Lower lobe of right lung (tissue), 2 donors: ENCODE measurements at regions not wholly inside any gene's neighbourhood (a gene's known extent, or its start where the extent isn't known, plus 50 kb on each side); places are given as distances from the start of the nearest gene placed in this dataset.

Experiments used
- ATAC-seq, 2 donors: fragments of 200-7000 bp; cut with Tn5 transposase; one replicate each; pipeline ENCODE4 v1.9.1; 2020 to 2022; ENCODE audit warnings: mild to moderate bottlenecking in 2 of 2, moderate library complexity in 2 of 2
- DNase-seq: peaks from one replicate; pipeline ENCODE4 v3.0.0-alpha.2; 2020
- H3K27ac ChIP-seq: fragments of 200-600 bp; one replicate; pipeline ENCODE4 v1.8.0; 2022
- H3K27me3 ChIP-seq: fragments of 200-600 bp; one replicate; pipeline ENCODE4 v1.8.0; 2022; ENCODE audit warnings: low read depth
- H3K36me3 ChIP-seq: fragments of 200-600 bp; one replicate; pipeline ENCODE4 v1.8.0; 2022; ENCODE audit warnings: mild to moderate bottlenecking
- H3K4me1 ChIP-seq: fragments of 200-600 bp; one replicate; pipeline ENCODE4 v1.8.0; 2022
- H3K4me3 ChIP-seq: fragments of 200-600 bp; one replicate; pipeline ENCODE4 v1.8.0; 2022; ENCODE audit warnings: mild to moderate bottlenecking
- H3K9me3 ChIP-seq: fragments of 200-600 bp; one replicate; pipeline ENCODE4 v1.8.0; 2022
- CTCF ChIP-seq: fragments of 200-600 bp; IDR thresholded peaks from one replicate; pipeline ENCODE4 v1.8.0; 2022; ENCODE audit warnings: antibody characterized with exemption, mild to moderate bottlenecking
- intact Hi-C: fragments of 100-400 bp; cut with DNase I; formaldehyde crosslinking; loops from one replicate; pipeline ENCODE4 v1.11.0; 2022
- donor health status: DM: no; HTN: yes; CAD: no; lungs with severe emphysema.

- intact Hi-C loops = no loop called here
- Histone ChIP-seq H3K4me1 (no peaks in the 10 kb centered on the region), H3K27me3 (no peaks in the 10 kb centered on the region), H3K9me3 (no peaks in the 10 kb centered on the region), H3K4me3 (no peak overlapping the region), H3K27ac (no peak overlapping the region), H3K36me3 (no peaks in the 10 kb centered on the region)
- ATAC-seq (no peak), DNase-seq (no peak)
- TF ChIP-seq CTCF = no peak
Observed at GRCh38 chr2:4483050-4483449, 779.7 kb downstream of the DCDC2C start.

GRCh38 chr2:4486971-4487370 lies 783.6 kb downstream of the DCDC2C start:
- H3K36me3 ChIP-seq = no peaks in the 10 kb centered on the region
- no peaks in the 10 kb centered on the region for H3K9me3 ChIP-seq
- no peaks in the 10 kb centered on the region for H3K27me3 ChIP-seq
- H3K4me1 ChIP-seq = no peaks in the 10 kb centered on the region
- no peak overlapping the region for H3K4me3 ChIP-seq
- no peak for ATAC-seq
- no peak overlapping the region for H3K27ac ChIP-seq
- TF ChIP-seq CTCF = no peak
- intact Hi-C loops = no loop called here
- DNase-seq = no peak

- Histone ChIP-seq H3K27me3 (no peaks in the 10 kb centered on the region), H3K27ac (no peak overlapping the region), H3K9me3 (no peaks in the 10 kb centered on the region), H3K4me1 (no peaks in the 10 kb centered on the region), H3K4me3 (no peak overlapping the region), H3K36me3 (no peaks in the 10 kb centered on the region)
- DNase-seq = no peak
- intact Hi-C loops = no loop called here
- TF ChIP-seq CTCF = no peak
- no peak for ATAC-seq
Observed at GRCh38 chr2:4499316-4500030, 796.1 kb downstream of the DCDC2C start.

GRCh38 chr2:4501525-4501924 lies 798.1 kb downstream of the DCDC2C start:
- Histone ChIP-seq H3K4me1 (no peaks in the 10 kb centered on the region), H3K36me3 (no peaks in the 10 kb centered on the region), H3K9me3 (no peaks in the 10 kb centered on the region), H3K4me3 (no peak overlapping the region), H3K27me3 (no peaks in the 10 kb centered on the region), H3K27ac (no peak overlapping the region)
- no peak for ATAC-seq
- intact Hi-C loops = no loop called here
- no peak for TF ChIP-seq CTCF
- no peak for DNase-seq

- Histone ChIP-seq H3K36me3 (no peaks in the 10 kb centered on the region), H3K27ac (no peak overlapping the region), H3K9me3 (no peaks in the 10 kb centered on the region), H3K27me3 (no peaks in the 10 kb centered on the region), H3K4me1 (no peaks in the 10 kb centered on the region), H3K4me3 (no peak overlapping the region)
- intact Hi-C loops = no loop called here
- DNase-seq (no peak), ATAC-seq (no peak)
- no peak for TF ChIP-seq CTCF
Observed at GRCh38 chr2:4502230-4502843, 799.0 kb downstream of the DCDC2C start.
